Trophoblast cell (in vitro differentiated cells and primary cell): ENCODE measurements at regions not wholly inside any gene's neighbourhood (a gene's known extent, or its start where the extent isn't known, plus 50 kb on each side); places are given as distances from the start of the nearest gene placed in this dataset.

Source experiments
- DNase-seq, 2 donors: peaks; one replicate each; pipeline ENCODE4 v3.0.0-alpha.2; 2016
- H2AFZ ChIP-seq: 2 replicates; pipeline ENCODE4 v1.6.1; 2013; ENCODE audit warnings: low read length, moderate library complexity, mild to moderate bottlenecking; ENCODE audit not compliant: insufficient read depth, poor library complexity
- H2AK5ac ChIP-seq: 2 replicates; pipeline ENCODE4 v1.6.1; 2013; ENCODE audit warnings: mild to moderate bottlenecking, low read length
- H2BK120ac ChIP-seq: 2 replicates; pipeline ENCODE4 v1.6.1; 2013; ENCODE audit warnings: low read length, mild to moderate bottlenecking, moderate library complexity; ENCODE audit not compliant: insufficient read depth, poor library complexity
- H2BK12ac ChIP-seq: 2 replicates; pipeline ENCODE4 v1.6.1; 2013; ENCODE audit warnings: mild to moderate bottlenecking, low read length, moderate library complexity
- H2BK5ac ChIP-seq: 2 replicates; pipeline ENCODE4 v1.6.1; 2013; ENCODE audit warnings: low read length, low read depth, moderate library complexity, mild to moderate bottlenecking; ENCODE audit not compliant: poor library complexity
- H3K14ac ChIP-seq: 2 replicates; pipeline ENCODE4 v1.6.1; 2013; ENCODE audit warnings: mild to moderate bottlenecking, low read length
- H3K18ac ChIP-seq: 2 replicates; pipeline ENCODE4 v1.6.1; 2013; ENCODE audit warnings: mild to moderate bottlenecking, low read length
- H3K23ac ChIP-seq: 2 replicates; pipeline ENCODE4 v1.6.1; 2013; ENCODE audit warnings: low read length
- H3K27ac ChIP-seq: 2 replicates; pipeline ENCODE4 v1.5.1; 2013; ENCODE audit warnings: low read depth, mild to moderate bottlenecking, inconsistent platforms, low read length, moderate library complexity
- H3K27me3 ChIP-seq: 2 replicates; pipeline ENCODE4 v1.6.1; 2013; ENCODE audit warnings: inconsistent platforms, mild to moderate bottlenecking, low read length, moderate library complexity; ENCODE audit not compliant: insufficient read depth
- H3K36me3 ChIP-seq, 2 experiments: 1 replicate in 1 of 2; 2 replicates in 1 of 2; pipeline ENCODE4 v1.6.1; 2013; ENCODE audit warnings: low read length in 2 of 2, mild to moderate bottlenecking in 2 of 2, moderate library complexity in 1 of 2; ENCODE audit not compliant: insufficient read depth in 2 of 2, control insufficient read depth in 1 of 2
- H3K4ac ChIP-seq: 2 replicates; pipeline ENCODE4 v1.6.1; 2013; ENCODE audit warnings: low read depth, mild to moderate bottlenecking, low read length, moderate library complexity
- H3K4me1 ChIP-seq, 2 experiments: 1 replicate in 1 of 2; 2 replicates in 1 of 2; pipeline ENCODE4 v1.6.1; 2013; ENCODE audit warnings: low read length in 2 of 2, mild to moderate bottlenecking in 2 of 2, moderate library complexity in 1 of 2; ENCODE audit not compliant: insufficient read depth in 2 of 2, control insufficient read depth in 1 of 2
- H3K4me2 ChIP-seq: 2 replicates; pipeline ENCODE4 v1.6.1; 2013; ENCODE audit warnings: inconsistent platforms, mild to moderate bottlenecking, low read length, moderate library complexity
- H3K4me3 ChIP-seq: 2 replicates; pipeline ENCODE4 v1.5.1; 2013; ENCODE audit warnings: mild to moderate bottlenecking, low read depth, low read length, inconsistent platforms
- H3K79me1 ChIP-seq: one replicate; pipeline ENCODE4 v1.6.1; 2013; ENCODE audit warnings: low read length
- H3K79me2 ChIP-seq: 2 replicates; pipeline ENCODE4 v1.6.1; 2013; ENCODE audit warnings: low read length, mild to moderate bottlenecking; ENCODE audit not compliant: control insufficient read depth, insufficient read depth, poor library complexity
- H3K9ac ChIP-seq: 2 replicates; pipeline ENCODE4 v1.6.1; 2013; ENCODE audit warnings: mild to moderate bottlenecking, low read length
- H3K9me3 ChIP-seq: 2 replicates; pipeline ENCODE4 v1.6.1; 2013; ENCODE audit warnings: low read depth, mild to moderate bottlenecking, control low read depth, inconsistent platforms, low read length; ENCODE audit not compliant: insufficient read depth
- H4K12ac ChIP-seq: 2 replicates; pipeline ENCODE4 v1.6.1; 2013; ENCODE audit warnings: low read depth, mild to moderate bottlenecking, low read length, moderate library complexity
- H4K8ac ChIP-seq: 2 replicates; pipeline ENCODE4 v1.6.1; 2013; ENCODE audit warnings: low read depth, mild to moderate bottlenecking, low read length, moderate library complexity
- H4K91ac ChIP-seq: one replicate; pipeline ENCODE4 v1.6.1; 2013; ENCODE audit warnings: low read depth, mild to moderate bottlenecking, low read length, moderate library complexity
- WGBS: extraction: QIAGEN DNeasy Blood & Tissue Kit; methylation state at CpG from one replicate; pipeline ENCODE4 v1.1.7; 2013; ENCODE audit warnings: missing lambda C conversion rate; ENCODE audit not compliant: insufficient read length, insufficient coverage; ENCODE audit errors: extremely low coverage; 5-methylcytosine and 5-hydroxymethylcytosine counted together

- H4K8ac ChIP-seq = no peak overlapping the region
- H3K9me3 ChIP-seq = no peaks in the 10 kb centered on the region
- H3K27me3 ChIP-seq = no peaks in the 10 kb centered on the region
- H3K4me1 ChIP-seq = no peaks in the 10 kb centered on the region
- H3K79me2 ChIP-seq = no peaks in the 10 kb centered on the region
- H3K79me1 ChIP-seq = no peaks in the 10 kb centered on the region
- no peak overlapping the region for H3K18ac ChIP-seq
- no peak overlapping the region for H3K4ac ChIP-seq
- WGBS = no CpG with 5 or more reads among the region's 8 CpGs
- no peak overlapping the region for H3K4me3 ChIP-seq
- DNase-seq = no peak
- H4K91ac ChIP-seq = no peak overlapping the region
- no peak overlapping the region for H3K4me2 ChIP-seq
- H4K12ac ChIP-seq = no peak overlapping the region
- H2AK5ac ChIP-seq = no peak overlapping the region
- no peaks in the 10 kb centered on the region for H3K36me3 ChIP-seq
- no peak overlapping the region for H2BK5ac ChIP-seq
- no peak overlapping the region for H3K9ac ChIP-seq
- no peak overlapping the region for H2AFZ ChIP-seq
- no peak overlapping the region for H2BK120ac ChIP-seq
- no peak overlapping the region for H2BK12ac ChIP-seq
- no peak overlapping the region for H3K14ac ChIP-seq
- H3K23ac ChIP-seq = no peak overlapping the region
- H3K27ac ChIP-seq = no peak overlapping the region
Measured at GRCh38 chr10:4754143-4754542, 71.9 kb upstream of the AKR1E2 start.

DNA sequence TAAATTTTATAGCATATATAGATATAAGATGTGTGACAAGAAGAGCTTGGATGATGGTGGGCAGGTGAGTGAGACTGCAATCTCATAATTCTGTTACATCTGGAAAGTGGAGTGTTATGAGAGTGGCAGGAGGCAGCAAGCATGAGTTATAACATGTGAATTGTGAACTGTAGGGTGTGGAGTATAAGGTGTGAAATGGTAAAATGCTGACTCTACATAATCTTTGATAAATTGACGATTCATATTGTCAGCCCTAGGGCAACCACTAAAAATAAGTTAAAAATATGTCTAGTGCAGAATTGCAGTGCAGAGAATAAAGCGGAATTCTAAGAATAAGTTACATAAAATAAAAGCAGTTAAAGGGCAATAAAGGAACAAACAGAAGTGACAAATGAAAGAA, 74.8 kb upstream of the AKR1E2 start:
- no peak overlapping the region for H4K91ac ChIP-seq
- no peaks in the 10 kb centered on the region for H3K79me1 ChIP-seq
- no peak overlapping the region for H3K14ac ChIP-seq
- no peak for DNase-seq
- H2BK120ac ChIP-seq = no peak overlapping the region
- no peaks in the 10 kb centered on the region for H3K79me2 ChIP-seq
- H3K36me3 ChIP-seq = no peaks in the 10 kb centered on the region
- WGBS = no CpG with 5 or more reads among the region's 2 CpGs
- H3K4me2 ChIP-seq = no peak overlapping the region
- H4K12ac ChIP-seq = no peak overlapping the region
- H3K27me3 ChIP-seq = no peaks in the 10 kb centered on the region
- no peak overlapping the region for H4K8ac ChIP-seq
- no peak overlapping the region for H3K27ac ChIP-seq
- no peak overlapping the region for H3K4ac ChIP-seq
- H2BK12ac ChIP-seq = no peak overlapping the region
- H3K23ac ChIP-seq = no peak overlapping the region
- H3K4me3 ChIP-seq = no peak overlapping the region
- no peak overlapping the region for H3K9ac ChIP-seq
- H2AFZ ChIP-seq = no peak overlapping the region
- H3K18ac ChIP-seq = no peak overlapping the region
- H3K4me1 ChIP-seq = no peaks in the 10 kb centered on the region
- H2AK5ac ChIP-seq = no peak overlapping the region
- H3K9me3 ChIP-seq = no peaks in the 10 kb centered on the region
- H2BK5ac ChIP-seq = no peak overlapping the region

GRCh38 chr10:4749271-4749574, 76.8 kb upstream of the AKR1E2 start:
- H4K91ac ChIP-seq = no peak overlapping the region
- H3K23ac ChIP-seq = no peak overlapping the region
- no peak overlapping the region for H4K12ac ChIP-seq
- no peak overlapping the region for H3K18ac ChIP-seq
- H3K79me2 ChIP-seq = no peaks in the 10 kb centered on the region
- H4K8ac ChIP-seq = no peak overlapping the region
- no peaks in the 10 kb centered on the region for H3K4me1 ChIP-seq
- H3K27me3 ChIP-seq = no peaks in the 10 kb centered on the region
- H3K36me3 ChIP-seq = no peaks in the 10 kb centered on the region
- H2AK5ac ChIP-seq = no peak overlapping the region
- no peaks in the 10 kb centered on the region for H3K9me3 ChIP-seq
- no peak overlapping the region for H3K4me2 ChIP-seq
- H2AFZ ChIP-seq = no peak overlapping the region
- H3K27ac ChIP-seq = no peak overlapping the region
- DNase-seq = no peak
- no peaks in the 10 kb centered on the region for H3K79me1 ChIP-seq
- H3K4me3 ChIP-seq = no peak overlapping the region
- H2BK5ac ChIP-seq = no peak overlapping the region
- no peak overlapping the region for H3K4ac ChIP-seq
- H2BK120ac ChIP-seq = no peak overlapping the region
- H3K9ac ChIP-seq = no peak overlapping the region
- H2BK12ac ChIP-seq = no peak overlapping the region
- WGBS = no CpG with 5 or more reads among the region's 4 CpGs
- no peak overlapping the region for H3K14ac ChIP-seq

GRCh38 chr10:4748491-4749270, 77.3 kb upstream of the AKR1E2 start:
- Histone ChIP-seq H2BK120ac (no peak overlapping the region), H2AK5ac (no peak overlapping the region), H3K18ac (no peak overlapping the region), H3K14ac (no peak overlapping the region), H3K27ac (no peak overlapping the region), H3K4ac (no peak overlapping the region), H3K79me1 (no peaks in the 10 kb centered on the region), H3K27me3 (no peaks in the 10 kb centered on the region), H3K23ac (no peak overlapping the region), H3K4me2 (no peak overlapping the region), H2BK12ac (no peak overlapping the region), H3K9ac (no peak overlapping the region), H4K8ac (no peak overlapping the region), H3K79me2 (no peaks in the 10 kb centered on the region), H3K9me3 (no peaks in the 10 kb centered on the region), H3K4me1 (no peaks in the 10 kb centered on the region), H3K4me3 (no peak overlapping the region), H4K12ac (no peak overlapping the region), H3K36me3 (no peaks in the 10 kb centered on the region), H4K91ac (no peak overlapping the region), H2BK5ac (no peak overlapping the region), H2AFZ (no peak overlapping the region)
- DNase-seq = no peak
- no CpG with 5 or more reads among the region's 4 CpGs for WGBS
